ENCODE measurements at regions not wholly inside any gene's neighbourhood (a gene's known extent, or its start where the extent isn't known, plus 50 kb on each side); places are given as distances from the start of the nearest gene placed in this dataset.

GRCh38 chr20:60064554-60065196, 106.5 kb downstream of the CDH26 start:
- DNase-seq, result no peak
- Mint-ChIP-seq H3K4me1 (peaks cover 69 to 72% of the 10 kb centered on the region in 2 donors), H3K4me3 (peak overlapping the region in 1 of 5 donors; percentile 62), H3K27ac (peak overlapping the region in 4 of 6 donors; percentile 19 to 56 (median 42)), H3K27me3 (ENCODE audit: low read depth in 3 of 3) (peaks cover 0 to 2% (median 0%) of the 10 kb centered on the region in 3 donors), H3K9me3 (no peaks in the 10 kb centered on the region), H3K36me3 (peaks cover 0 to 22% (median 13%) of the 10 kb centered on the region in 3 donors)

GRCh38 chr20:60065741-60066437, 107.7 kb downstream of the CDH26 start:
- Mint-ChIP-seq H3K36me3 (peaks cover 0 to 22% (median 13%) of the 10 kb centered on the region in 3 donors), H3K4me3 (no peak overlapping the region), H3K27me3 (ENCODE audit: low read depth in 3 of 3) (peaks cover 0 to 2% (median 0%) of the 10 kb centered on the region in 3 donors), H3K27ac (peak overlapping the region in 4 of 6 donors; percentile 27 to 74 (median 60)), H3K9me3 (no peaks in the 10 kb centered on the region), H3K4me1 (peaks cover 57 to 60% of the 10 kb centered on the region in 2 donors)
- no peak for DNase-seq

- Mint-ChIP-seq H3K9me3 (no peaks in the 10 kb centered on the region), H3K27me3 (ENCODE audit: low read depth in 3 of 3) (peaks cover 0 to 2% (median 0%) of the 10 kb centered on the region in 3 donors), H3K36me3 (peaks cover 0 to 22% (median 13%) of the 10 kb centered on the region in 3 donors), H3K4me1 (peaks cover 52 to 54% of the 10 kb centered on the region in 2 donors), H3K4me3 (no peak overlapping the region), H3K27ac (peak overlapping the region in 3 of 6 donors; percentile 27 to 67 (median 54))
- DNase-seq, result no peak
Measured at GRCh38 chr20:60066438-60066823, 108.2 kb downstream of the CDH26 start.

DNA sequence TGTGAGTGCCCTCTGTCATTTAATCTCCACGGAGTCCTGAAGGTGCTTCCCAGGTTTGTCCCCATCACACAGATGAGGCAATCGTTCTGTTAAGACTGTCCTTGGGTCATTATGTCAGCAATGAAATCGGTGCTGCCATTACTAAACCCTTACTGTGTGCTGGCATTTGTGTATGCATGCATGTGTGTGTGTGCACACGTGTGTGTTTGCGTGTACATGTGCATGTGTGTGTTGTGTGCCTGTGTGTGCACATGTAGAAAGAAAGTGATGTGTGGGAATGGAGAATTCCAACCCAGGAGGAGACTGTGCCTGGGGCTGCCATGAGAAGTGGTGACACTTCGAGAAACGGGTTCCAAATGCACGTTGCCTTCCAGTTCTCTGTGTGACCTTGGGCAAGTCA, 110.3 kb downstream of the CDH26 start:
- no peaks in the 10 kb centered on the region for H3K9me3 Mint-ChIP-seq
- H3K4me3 Mint-ChIP-seq, result no peak overlapping the region
- H3K27ac Mint-ChIP-seq, result peak overlapping the region in 1 of 6 donors; percentile 30

DNA sequence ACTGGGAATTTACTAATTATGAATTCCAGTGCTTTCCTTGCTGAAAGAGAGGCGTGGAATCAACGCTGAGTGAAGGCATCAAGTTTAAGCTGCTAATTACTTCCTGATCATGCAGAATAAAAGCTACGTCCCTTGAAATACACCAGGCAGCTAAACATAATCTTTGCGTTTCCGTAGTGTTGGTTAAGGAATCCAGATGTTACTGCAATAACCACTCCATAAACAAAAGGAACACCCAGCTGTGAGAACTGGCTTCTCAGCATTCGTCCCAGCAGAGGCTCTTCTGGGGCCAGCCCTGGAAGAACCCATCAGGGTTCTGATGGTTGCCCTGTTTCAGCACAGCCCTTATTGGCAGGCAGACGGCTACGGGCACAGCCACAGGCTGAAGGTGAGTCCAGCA, 111.4 kb downstream of the CDH26 start:
- Mint-ChIP-seq H3K27ac (peak overlapping the region in 1 of 6 donors; percentile 18), H3K4me3 (no peak overlapping the region)

More for the DNA sequence above, 110.3 kb downstream of the CDH26 start:
- Mint-ChIP-seq H3K36me3 (peaks cover 6 to 29% (median 25%) of the 10 kb centered on the region in 3 donors), H3K27me3 (ENCODE audit: low read depth in 3 of 3) (peaks cover 0 to 2% (median 0%) of the 10 kb centered on the region in 3 donors), H3K4me1 (peaks cover 33 to 34% of the 10 kb centered on the region in 2 donors)
- DNase-seq, result no peak

DNA sequence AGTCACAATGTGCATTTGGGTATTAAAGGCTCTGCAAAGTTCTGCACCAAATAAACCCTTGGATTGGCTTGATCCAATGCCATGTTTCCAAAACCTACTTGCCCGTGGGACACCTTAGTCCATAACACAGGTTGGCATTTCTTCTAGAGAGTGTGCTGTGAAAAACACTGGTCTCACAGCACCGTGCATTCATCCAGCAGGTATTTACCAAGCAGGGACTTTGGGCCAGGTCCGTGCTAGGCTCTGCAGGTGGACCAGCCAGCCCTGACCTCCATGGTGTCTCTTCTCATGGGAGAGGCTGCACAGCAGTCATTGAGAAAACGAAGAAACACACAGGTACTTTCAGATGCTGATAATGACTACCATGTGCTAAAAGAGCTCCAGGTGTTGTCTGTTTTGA, 112.6 kb downstream of the CDH26 start:
- DNase-seq, result no peak
- Mint-ChIP-seq H3K4me1 (peaks cover 23 to 27% of the 10 kb centered on the region in 2 donors), H3K9me3 (no peaks in the 10 kb centered on the region), H3K27ac (no peak overlapping the region), H3K27me3 (ENCODE audit: low read depth in 3 of 3) (peaks cover 0 to 2% (median 0%) of the 10 kb centered on the region in 3 donors), H3K4me3 (no peak overlapping the region), H3K36me3 (peaks cover 8 to 23% (median 22%) of the 10 kb centered on the region in 3 donors)

More for the DNA sequence above, 111.4 kb downstream of the CDH26 start:
- peaks cover 8 to 28% (median 23%) of the 10 kb centered on the region in 3 donors for H3K36me3 Mint-ChIP-seq
- DNase-seq, result no peak
- H3K27me3 Mint-ChIP-seq (ENCODE audit: low read depth in 3 of 3), result peaks cover 0 to 2% (median 0%) of the 10 kb centered on the region in 3 donors
- H3K4me1 Mint-ChIP-seq, result peaks cover 27 to 29% of the 10 kb centered on the region in 2 donors
- no peaks in the 10 kb centered on the region for H3K9me3 Mint-ChIP-seq

- peaks cover 8 to 23% (median 17%) of the 10 kb centered on the region in 3 donors for H3K36me3 Mint-ChIP-seq
- H3K4me1 Mint-ChIP-seq, result peaks cover 23 to 25% of the 10 kb centered on the region in 2 donors
- no peaks in the 10 kb centered on the region for H3K9me3 Mint-ChIP-seq
- no peak for DNase-seq
- no peak overlapping the region for H3K4me3 Mint-ChIP-seq
- peaks cover 0 to 1% (median 0%) of the 10 kb centered on the region in 3 donors for H3K27me3 Mint-ChIP-seq (ENCODE audit: low read depth in 3 of 3)
- no peak overlapping the region for H3K27ac Mint-ChIP-seq
Measured at GRCh38 chr20:60071965-60072364, 113.7 kb downstream of the CDH26 start.

GRCh38 chr20:60073086-60073485, 114.9 kb downstream of the CDH26 start:
- Mint-ChIP-seq H3K36me3 (peaks cover 8 to 23% (median 17%) of the 10 kb centered on the region in 3 donors), H3K9me3 (no peaks in the 10 kb centered on the region), H3K27ac (no peak overlapping the region), H3K27me3 (ENCODE audit: low read depth in 3 of 3) (no peaks in the 10 kb centered on the region), H3K4me1 (peaks cover 20 to 28% of the 10 kb centered on the region in 2 donors), H3K4me3 (no peak overlapping the region)
- DNase-seq, result no peak

DNA sequence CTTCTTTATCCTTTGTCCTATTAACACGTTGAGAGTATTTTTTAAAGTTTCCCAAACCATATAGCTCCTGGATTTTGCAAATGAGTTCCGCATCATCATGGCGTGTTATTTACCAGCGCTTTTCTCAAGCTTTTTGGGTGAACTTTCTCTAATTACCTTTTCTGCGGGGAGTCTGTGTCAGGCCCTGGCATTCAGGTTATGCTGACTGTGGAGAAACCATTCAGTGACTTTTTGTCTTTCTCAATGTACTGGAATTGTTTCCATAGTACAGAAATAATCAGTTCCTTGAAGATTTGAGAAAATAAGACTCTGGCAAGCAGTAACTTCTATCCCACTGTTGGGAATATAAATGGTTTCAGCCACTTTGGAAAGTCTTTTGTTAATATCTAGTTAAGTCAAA, 115.3 kb downstream of the CDH26 start:
- H3K9me3 Mint-ChIP-seq, result no peaks in the 10 kb centered on the region
- H3K36me3 Mint-ChIP-seq, result peaks cover 8 to 23% (median 17%) of the 10 kb centered on the region in 3 donors
- peaks cover 22 to 29% of the 10 kb centered on the region in 2 donors for H3K4me1 Mint-ChIP-seq
- H3K4me3 Mint-ChIP-seq, result no peak overlapping the region
- H3K27ac Mint-ChIP-seq, result no peak overlapping the region
- DNase-seq, result no peak
- no peaks in the 10 kb centered on the region for H3K27me3 Mint-ChIP-seq (ENCODE audit: low read depth in 3 of 3)

- Mint-ChIP-seq H3K27ac (peak overlapping the region in 1 of 6 donors; percentile 65), H3K4me3 (no peak overlapping the region), H3K9me3 (no peaks in the 10 kb centered on the region), H3K4me1 (peaks cover 24 to 32% of the 10 kb centered on the region in 2 donors), H3K27me3 (ENCODE audit: low read depth in 3 of 3) (no peaks in the 10 kb centered on the region), H3K36me3 (peaks cover 8 to 23% (median 17%) of the 10 kb centered on the region in 3 donors)
- DNase-seq, result no peak
Measured at GRCh38 chr20:60074276-60074675, 116.1 kb downstream of the CDH26 start.

DNA sequence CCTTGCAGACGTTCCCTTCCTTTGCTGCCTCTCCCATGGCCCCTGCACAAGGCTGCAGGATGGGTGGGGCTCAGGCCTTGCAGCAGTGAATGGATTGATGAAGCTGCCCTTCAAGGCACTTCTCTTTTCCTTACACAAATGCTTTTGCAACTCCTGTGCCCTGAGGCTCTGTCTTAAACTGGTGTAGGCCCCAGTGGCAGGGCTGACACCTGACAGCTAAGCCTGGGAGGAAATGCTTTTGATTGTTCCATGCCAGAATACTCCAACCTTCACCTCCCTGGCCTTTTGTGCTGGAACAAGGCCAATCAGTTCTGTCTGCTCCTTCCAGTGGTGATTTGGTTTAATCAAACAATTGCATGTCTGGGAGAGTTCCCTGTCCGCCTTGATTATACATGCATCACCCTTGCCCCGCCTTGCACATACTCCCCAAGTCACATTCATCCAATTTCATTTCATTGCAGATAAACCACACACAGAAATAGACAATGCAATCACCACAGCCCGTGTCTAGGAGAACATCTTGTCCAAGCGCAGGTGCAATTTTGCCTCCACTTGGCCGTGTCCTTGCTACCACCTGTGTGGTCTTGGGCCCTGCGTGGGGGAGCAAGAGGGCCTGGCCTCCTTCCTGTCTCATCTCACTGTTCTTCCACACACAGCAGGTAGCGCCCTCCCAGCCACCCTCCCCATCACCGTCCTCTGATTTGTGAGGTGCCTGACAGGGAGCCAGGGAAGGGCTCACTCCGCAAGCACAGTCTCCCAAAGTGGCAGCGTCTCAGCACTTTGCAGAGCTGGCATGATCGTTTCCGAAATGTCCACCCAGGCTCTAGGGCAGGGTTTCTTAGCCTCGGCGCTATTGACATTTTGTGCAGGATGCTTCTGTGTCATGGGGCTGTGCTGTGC, 120.4 kb downstream of the CDH26 start:
- peak overlapping the region in 1 of 6 donors; percentile 56 for H3K27ac Mint-ChIP-seq
- no peaks in the 10 kb centered on the region for H3K27me3 Mint-ChIP-seq (ENCODE audit: low read depth in 3 of 3)
- peaks cover 0 to 1% (median 1%) of the 10 kb centered on the region in 3 donors for H3K36me3 Mint-ChIP-seq
- no peak overlapping the region for H3K4me3 Mint-ChIP-seq
- H3K4me1 Mint-ChIP-seq, result peaks cover 25 to 32% of the 10 kb centered on the region in 2 donors
- no peak for DNase-seq
- H3K9me3 Mint-ChIP-seq, result no peaks in the 10 kb centered on the region

GRCh38 chr20:60080401-60080800, 122.2 kb downstream of the CDH26 start:
- Mint-ChIP-seq H3K9me3 (no peaks in the 10 kb centered on the region), H3K4me1 (peaks cover 22 to 23% of the 10 kb centered on the region in 2 donors)

GRCh38 chr20:60085551-60086132, 127.4 kb downstream of the CDH26 start:
- Mint-ChIP-seq H3K27ac (peak overlapping the region in 1 of 6 donors; percentile 40), H3K9me3 (no peaks in the 10 kb centered on the region), H3K36me3 (peaks cover 0 to 4% (median 3%) of the 10 kb centered on the region in 3 donors), H3K27me3 (ENCODE audit: low read depth in 3 of 3) (peaks cover 0 to 9% (median 1%) of the 10 kb centered on the region in 3 donors), H3K4me3 (peak overlapping the region in 1 of 5 donors; percentile 63), H3K4me1 (peaks cover 8 to 21% of the 10 kb centered on the region in 2 donors)
- no peak for DNase-seq

More at GRCh38 chr20:60080401-60080800, 122.2 kb downstream of the CDH26 start:
- Mint-ChIP-seq H3K27ac (no peak overlapping the region), H3K27me3 (ENCODE audit: low read depth in 3 of 3) (peaks cover 0 to 1% (median 0%) of the 10 kb centered on the region in 3 donors), H3K36me3 (no peaks in the 10 kb centered on the region), H3K4me3 (no peak overlapping the region)
- DNase-seq, result no peak

Measured in immature natural killer cell (primary cell).